Mesothelial cell of epicardium (in vitro differentiated cells): ENCODE measurements at regions not wholly inside any gene's neighbourhood (a gene's known extent, or its start where the extent isn't known, plus 50 kb on each side); places are given as distances from the start of the nearest gene placed in this dataset.

ENCODE experiments used
- DNase-seq, 2 experiments: peaks; one replicate each; pipeline ENCODE4 v3.0.0; 2021; ENCODE audit warnings: low spot score in 2 of 2; ENCODE audit not compliant: unreplicated experiment in 2 of 2
- H3K27ac Mint-ChIP-seq: 2 replicates; pipeline ENCODE4 v1.8.0; 2021; ENCODE audit warnings: mixed read lengths
- H3K27me3 Mint-ChIP-seq: 2 replicates; pipeline ENCODE4 v1.8.0; 2021; ENCODE audit warnings: low read depth, mixed read lengths
- H3K36me3 Mint-ChIP-seq: 2 replicates; pipeline ENCODE4 v1.8.0; 2021; ENCODE audit warnings: mixed read lengths
- H3K4me1 Mint-ChIP-seq: 2 replicates; pipeline ENCODE4 v1.8.0; 2021; ENCODE audit warnings: mixed read lengths
- H3K4me3 Mint-ChIP-seq: 2 replicates; pipeline ENCODE4 v1.8.0; 2021; ENCODE audit warnings: mild to moderate bottlenecking, moderate library complexity, mixed read lengths
- H3K9me3 Mint-ChIP-seq: 2 replicates; pipeline ENCODE4 v1.8.0; 2021; ENCODE audit warnings: mixed read lengths
- TF ChIP-seq, protein P1 (sequence below): fragments of 200-600 bp; sonication (generic); IDR thresholded peaks from one replicate; pipeline ENCODE4 v1.5.0; 2021; ENCODE audit warnings: antibody characterized with exemption; ENCODE audit not compliant: unreplicated experiment

DNA sequence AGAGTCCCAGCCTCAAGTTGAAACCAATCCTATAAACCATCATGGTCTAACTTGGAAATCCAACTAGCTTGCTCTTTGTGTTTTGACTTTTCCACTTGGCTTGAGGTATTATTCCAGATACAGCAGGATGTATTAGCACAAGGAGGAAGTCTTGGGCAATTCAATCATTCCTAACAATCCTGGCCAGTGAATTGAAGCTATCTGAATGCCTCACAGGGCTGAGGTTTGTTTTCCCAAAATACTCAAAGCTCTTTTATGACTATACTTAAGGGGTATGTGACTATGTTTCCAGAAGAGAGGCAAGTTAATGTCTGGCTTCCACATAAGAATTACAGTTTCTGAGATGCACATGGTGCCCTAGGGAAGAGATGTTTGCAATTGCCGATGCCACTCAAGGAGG, 66.8 kb upstream of the SH3RF1 start:
- H3K27me3 Mint-ChIP-seq = peaks cover 66% of the 10 kb centered on the region
- peaks cover 4% of the 10 kb centered on the region for H3K36me3 Mint-ChIP-seq
- H3K27ac Mint-ChIP-seq = no peak overlapping the region
- H3K9me3 Mint-ChIP-seq = peaks cover 17% of the 10 kb centered on the region
- no peak overlapping the region for H3K4me3 Mint-ChIP-seq
- TF ChIP-seq, protein P1, sequence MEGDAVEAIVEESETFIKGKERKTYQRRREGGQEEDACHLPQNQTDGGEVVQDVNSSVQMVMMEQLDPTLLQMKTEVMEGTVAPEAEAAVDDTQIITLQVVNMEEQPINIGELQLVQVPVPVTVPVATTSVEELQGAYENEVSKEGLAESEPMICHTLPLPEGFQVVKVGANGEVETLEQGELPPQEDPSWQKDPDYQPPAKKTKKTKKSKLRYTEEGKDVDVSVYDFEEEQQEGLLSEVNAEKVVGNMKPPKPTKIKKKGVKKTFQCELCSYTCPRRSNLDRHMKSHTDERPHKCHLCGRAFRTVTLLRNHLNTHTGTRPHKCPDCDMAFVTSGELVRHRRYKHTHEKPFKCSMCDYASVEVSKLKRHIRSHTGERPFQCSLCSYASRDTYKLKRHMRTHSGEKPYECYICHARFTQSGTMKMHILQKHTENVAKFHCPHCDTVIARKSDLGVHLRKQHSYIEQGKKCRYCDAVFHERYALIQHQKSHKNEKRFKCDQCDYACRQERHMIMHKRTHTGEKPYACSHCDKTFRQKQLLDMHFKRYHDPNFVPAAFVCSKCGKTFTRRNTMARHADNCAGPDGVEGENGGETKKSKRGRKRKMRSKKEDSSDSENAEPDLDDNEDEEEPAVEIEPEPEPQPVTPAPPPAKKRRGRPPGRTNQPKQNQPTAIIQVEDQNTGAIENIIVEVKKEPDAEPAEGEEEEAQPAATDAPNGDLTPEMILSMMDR = no peak
- peaks cover 17% of the 10 kb centered on the region for H3K4me1 Mint-ChIP-seq
- no peak for DNase-seq

DNA sequence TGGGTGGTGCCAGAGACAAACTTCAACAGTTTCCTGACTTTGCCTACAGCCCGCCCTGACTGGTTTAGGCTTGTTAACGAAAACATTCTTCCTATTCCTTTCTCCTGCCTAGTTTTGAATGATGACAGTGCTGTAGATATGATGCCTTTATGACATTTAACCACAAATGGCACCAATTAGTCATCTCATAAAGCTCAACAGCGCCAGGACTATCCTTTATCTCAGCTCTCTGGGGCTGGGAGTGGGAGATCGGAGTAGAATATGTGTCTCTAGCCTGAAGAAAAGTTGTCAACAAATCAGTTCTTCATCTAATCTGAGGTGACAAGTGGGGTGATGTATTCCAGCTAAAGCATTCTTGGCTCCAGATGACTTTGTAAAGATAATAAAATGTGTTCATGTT, 64.6 kb upstream of the SH3RF1 start:
- Mint-ChIP-seq H3K36me3 (peaks cover 4% of the 10 kb centered on the region), H3K27me3 (peaks cover 66% of the 10 kb centered on the region), H3K27ac (no peak overlapping the region), H3K9me3 (peaks cover 17% of the 10 kb centered on the region), H3K4me1 (peaks cover 17% of the 10 kb centered on the region), H3K4me3 (no peak overlapping the region)
- no peak for DNase-seq
- TF ChIP-seq, protein P1 = no peak

- Mint-ChIP-seq H3K27me3 (peaks cover 64% of the 10 kb centered on the region), H3K27ac (no peak overlapping the region), H3K36me3 (peaks cover 4% of the 10 kb centered on the region), H3K4me1 (peaks cover 17% of the 10 kb centered on the region), H3K9me3 (peaks cover 15% of the 10 kb centered on the region), H3K4me3 (no peak overlapping the region)
- TF ChIP-seq, protein P1 = no peak
- DNase-seq = no peak
Measured at GRCh38 chr4:169334335-169334734, 63.6 kb upstream of the SH3RF1 start.

DNA sequence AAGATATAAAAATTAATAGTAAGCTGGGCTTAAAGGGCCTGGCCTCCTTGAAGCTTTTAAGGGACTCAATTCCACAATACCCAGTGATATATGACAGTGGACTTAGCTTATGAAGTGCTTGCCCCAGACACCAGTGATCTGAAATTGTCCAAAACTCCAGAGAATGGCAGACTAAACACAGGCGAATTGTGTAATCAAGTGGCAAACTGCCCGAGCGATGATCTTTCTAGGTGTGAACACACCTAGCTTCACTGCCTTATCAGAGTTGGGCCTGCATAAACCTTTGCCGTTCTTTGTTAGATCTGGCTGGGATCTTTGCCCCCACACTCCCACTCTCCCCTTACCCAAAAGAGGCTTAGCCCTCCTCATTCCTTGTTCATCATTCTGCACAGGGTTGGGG, 62.5 kb upstream of the SH3RF1 start:
- Mint-ChIP-seq H3K36me3 (peaks cover 4% of the 10 kb centered on the region), H3K27me3 (peaks cover 62% of the 10 kb centered on the region), H3K9me3 (peaks cover 9% of the 10 kb centered on the region), H3K4me1 (peaks cover 17% of the 10 kb centered on the region), H3K4me3 (no peak overlapping the region), H3K27ac (no peak overlapping the region)
- no peak for DNase-seq
- TF ChIP-seq, protein P1 = no peak

DNA sequence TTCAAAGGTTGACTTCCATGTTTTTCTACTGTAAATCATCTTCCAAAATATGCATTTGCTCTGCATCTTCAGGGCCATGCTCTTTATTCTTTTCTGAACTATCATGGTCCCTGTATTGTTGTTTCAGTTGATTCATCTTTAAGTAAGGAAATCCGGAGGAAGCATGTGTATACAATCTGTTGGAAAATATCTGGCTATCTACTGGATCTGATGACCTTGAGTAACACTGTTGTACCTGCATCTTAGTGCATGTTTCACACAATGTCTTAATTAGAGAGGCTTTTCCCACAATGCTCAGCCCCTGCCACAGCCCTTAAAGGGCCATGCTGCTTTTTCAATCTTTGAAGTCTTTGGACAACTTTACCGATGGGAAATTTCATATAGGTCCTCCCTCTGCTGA, 61.8 kb upstream of the SH3RF1 start:
- peaks cover 5% of the 10 kb centered on the region for H3K9me3 Mint-ChIP-seq
- H3K36me3 Mint-ChIP-seq = peaks cover under 1% of the 10 kb centered on the region
- peaks cover 60% of the 10 kb centered on the region for H3K27me3 Mint-ChIP-seq
- TF ChIP-seq, protein P1 = no peak
- H3K27ac Mint-ChIP-seq = no peak overlapping the region
- no peak overlapping the region for H3K4me3 Mint-ChIP-seq
- DNase-seq = no peak
- H3K4me1 Mint-ChIP-seq = peaks cover 17% of the 10 kb centered on the region

DNA sequence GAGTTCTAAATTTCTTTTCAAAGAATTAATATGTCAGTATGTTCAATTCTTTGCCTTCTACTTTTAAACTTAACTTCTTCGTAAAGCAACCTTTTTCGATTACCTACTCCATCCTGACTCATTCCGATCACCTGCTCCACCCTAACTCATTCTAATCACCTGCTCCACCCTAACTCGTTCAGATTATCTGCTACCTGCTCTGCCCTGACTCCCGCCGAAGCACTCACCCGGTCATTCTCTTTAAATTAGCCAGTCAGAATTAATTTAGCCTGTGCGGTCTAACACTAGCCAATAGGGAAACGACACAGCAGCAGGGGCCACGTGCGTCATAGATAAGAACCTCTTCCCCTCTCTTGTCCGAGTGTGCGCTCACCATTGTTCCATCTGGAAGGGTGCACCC, 60.1 kb upstream of the SH3RF1 start:
- H3K9me3 Mint-ChIP-seq = peaks cover 11% of the 10 kb centered on the region
- H3K4me1 Mint-ChIP-seq = peaks cover 15% of the 10 kb centered on the region
- H3K4me3 Mint-ChIP-seq = no peak overlapping the region
- H3K27me3 Mint-ChIP-seq = peaks cover 49% of the 10 kb centered on the region
- peaks cover 3% of the 10 kb centered on the region for H3K36me3 Mint-ChIP-seq
- no peak overlapping the region for H3K27ac Mint-ChIP-seq
- DNase-seq = no peak
- TF ChIP-seq, protein P1 = no peak
